ENCODE measurements at regions not wholly inside any gene's neighbourhood (a gene's known extent, or its start where the extent isn't known, plus 50 kb on each side); places are given as distances from the start of the nearest gene placed in this dataset.

DNA sequence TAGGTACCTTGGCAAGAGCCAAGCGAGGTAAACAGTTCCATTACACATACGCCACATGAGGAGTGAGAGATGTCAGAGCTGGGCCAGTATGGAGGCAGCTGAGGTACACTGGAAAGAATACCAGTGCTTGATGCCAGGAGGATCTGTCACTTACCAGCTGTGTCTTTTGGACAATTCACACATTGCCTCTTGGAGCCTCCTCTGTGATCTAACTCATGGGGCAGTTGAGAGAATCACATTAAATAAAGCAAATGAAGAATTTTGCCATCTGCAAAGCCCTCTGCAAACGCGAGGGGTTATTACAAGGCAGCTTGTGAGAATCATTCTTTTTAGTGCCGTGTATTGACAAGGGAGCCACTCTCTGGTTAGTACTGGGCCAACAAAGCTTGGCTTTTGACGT, 429.7 kb upstream of the KLF4 start:
- no peak for TF ChIP-seq POLR2AphosphoS5 (IDR thresholded peaks at IDR 0.05; ENCODE audit: insufficient read depth, low read depth, low read length)
- TF ChIP-seq, protein P1, sequence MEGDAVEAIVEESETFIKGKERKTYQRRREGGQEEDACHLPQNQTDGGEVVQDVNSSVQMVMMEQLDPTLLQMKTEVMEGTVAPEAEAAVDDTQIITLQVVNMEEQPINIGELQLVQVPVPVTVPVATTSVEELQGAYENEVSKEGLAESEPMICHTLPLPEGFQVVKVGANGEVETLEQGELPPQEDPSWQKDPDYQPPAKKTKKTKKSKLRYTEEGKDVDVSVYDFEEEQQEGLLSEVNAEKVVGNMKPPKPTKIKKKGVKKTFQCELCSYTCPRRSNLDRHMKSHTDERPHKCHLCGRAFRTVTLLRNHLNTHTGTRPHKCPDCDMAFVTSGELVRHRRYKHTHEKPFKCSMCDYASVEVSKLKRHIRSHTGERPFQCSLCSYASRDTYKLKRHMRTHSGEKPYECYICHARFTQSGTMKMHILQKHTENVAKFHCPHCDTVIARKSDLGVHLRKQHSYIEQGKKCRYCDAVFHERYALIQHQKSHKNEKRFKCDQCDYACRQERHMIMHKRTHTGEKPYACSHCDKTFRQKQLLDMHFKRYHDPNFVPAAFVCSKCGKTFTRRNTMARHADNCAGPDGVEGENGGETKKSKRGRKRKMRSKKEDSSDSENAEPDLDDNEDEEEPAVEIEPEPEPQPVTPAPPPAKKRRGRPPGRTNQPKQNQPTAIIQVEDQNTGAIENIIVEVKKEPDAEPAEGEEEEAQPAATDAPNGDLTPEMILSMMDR (IDR thresholded peaks at IDR 0.05; ENCODE audit: extremely low read depth in 1 of 2, insufficient read depth in 1 of 2, low read depth in 1 of 2, low read length in 2 of 2): no peak
- TF ChIP-seq FOS (IDR thresholded peaks at IDR 0.05; ENCODE audit: borderline replicate concordance, insufficient read depth, low read length): no peak
- TF ChIP-seq EZH2 (IDR thresholded peaks at IDR 0.05; ENCODE audit: borderline replicate concordance, low read depth, low read length, severe bottlenecking): no peak
- TF ChIP-seq POLR2A (IDR thresholded peaks at IDR 0.05; ENCODE audit: low read depth, low read length): no peak

Data from endothelial cell of umbilical vein (primary cell).